ENCODE measurements at regions not wholly inside any gene's neighbourhood (a gene's known extent, or its start where the extent isn't known, plus 50 kb on each side); places are given as distances from the start of the nearest gene placed in this dataset.
A peak's percentile ranks its signal among the peaks of the same experiment; 100 is the strongest.

GRCh38 chr4:84419201-84419600 lies 79.9 kb downstream of the NKX6-1 start:
- peak overlapping the region; percentile 78 for H3K27ac ChIP-seq
- TF ChIP-seq, protein P1, sequence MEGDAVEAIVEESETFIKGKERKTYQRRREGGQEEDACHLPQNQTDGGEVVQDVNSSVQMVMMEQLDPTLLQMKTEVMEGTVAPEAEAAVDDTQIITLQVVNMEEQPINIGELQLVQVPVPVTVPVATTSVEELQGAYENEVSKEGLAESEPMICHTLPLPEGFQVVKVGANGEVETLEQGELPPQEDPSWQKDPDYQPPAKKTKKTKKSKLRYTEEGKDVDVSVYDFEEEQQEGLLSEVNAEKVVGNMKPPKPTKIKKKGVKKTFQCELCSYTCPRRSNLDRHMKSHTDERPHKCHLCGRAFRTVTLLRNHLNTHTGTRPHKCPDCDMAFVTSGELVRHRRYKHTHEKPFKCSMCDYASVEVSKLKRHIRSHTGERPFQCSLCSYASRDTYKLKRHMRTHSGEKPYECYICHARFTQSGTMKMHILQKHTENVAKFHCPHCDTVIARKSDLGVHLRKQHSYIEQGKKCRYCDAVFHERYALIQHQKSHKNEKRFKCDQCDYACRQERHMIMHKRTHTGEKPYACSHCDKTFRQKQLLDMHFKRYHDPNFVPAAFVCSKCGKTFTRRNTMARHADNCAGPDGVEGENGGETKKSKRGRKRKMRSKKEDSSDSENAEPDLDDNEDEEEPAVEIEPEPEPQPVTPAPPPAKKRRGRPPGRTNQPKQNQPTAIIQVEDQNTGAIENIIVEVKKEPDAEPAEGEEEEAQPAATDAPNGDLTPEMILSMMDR (conservative IDR thresholded peaks at IDR 0.05), result no peak

- H3K27ac ChIP-seq, result peak overlapping the region; percentile 78
- TF ChIP-seq, protein P1 (conservative IDR thresholded peaks at IDR 0.05), result peak; percentile 33
These were observed 80.9 kb downstream of the NKX6-1 start for GRCh38 chr4:84417997-84418709.

GRCh38 chr4:84413976-84414375 lies 85.1 kb downstream of the NKX6-1 start:
- H3K27ac ChIP-seq, result no peak overlapping the region
- TF ChIP-seq, protein P1 (conservative IDR thresholded peaks at IDR 0.05), result no peak

DNA sequence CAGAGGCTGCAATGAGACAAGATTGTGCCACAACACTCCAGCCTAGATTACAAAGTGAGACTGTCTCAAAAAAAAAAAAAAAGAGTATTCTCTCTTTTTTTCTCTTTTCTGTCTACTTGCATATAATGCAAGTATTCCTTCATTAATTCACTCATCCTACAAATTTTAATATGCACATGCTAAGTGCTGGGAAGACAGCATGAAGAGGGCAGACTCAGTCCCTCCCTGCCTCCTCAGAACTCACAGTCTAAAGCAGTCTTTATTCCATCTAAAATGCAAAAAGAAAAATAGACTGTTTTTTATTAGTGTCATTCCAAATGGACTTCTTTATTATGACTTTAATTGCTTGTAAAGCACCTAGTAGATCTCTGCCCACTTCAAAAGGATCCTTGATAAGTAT lies 85.6 kb downstream of the NKX6-1 start:
- H3K27ac ChIP-seq, result no peak overlapping the region
- TF ChIP-seq, protein P1 (conservative IDR thresholded peaks at IDR 0.05), result no peak

DNA sequence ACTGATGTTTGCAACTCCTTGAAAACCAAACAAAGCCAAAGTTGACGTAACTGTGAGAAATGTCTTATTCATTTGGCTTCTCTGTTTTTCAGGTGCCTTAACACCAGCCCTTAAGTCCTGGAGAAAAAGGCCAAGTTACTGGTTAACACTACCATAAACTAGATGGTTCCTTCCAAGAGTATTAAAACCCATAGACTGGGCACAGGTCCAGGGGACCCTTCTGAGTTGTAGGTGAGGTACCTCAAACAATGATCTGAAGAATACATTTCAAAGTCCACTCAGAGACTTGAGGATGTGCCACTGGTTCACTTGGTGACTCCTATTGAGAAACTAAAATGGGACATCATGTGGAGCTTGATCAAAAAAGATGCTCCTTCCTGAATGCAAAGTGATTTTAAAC lies 87.0 kb downstream of the NKX6-1 start:
- TF ChIP-seq, protein P1 (conservative IDR thresholded peaks at IDR 0.05), result no peak
- no peak overlapping the region for H3K27ac ChIP-seq

- H3K27ac ChIP-seq, result no peak overlapping the region
- TF ChIP-seq, protein P1 (conservative IDR thresholded peaks at IDR 0.05), result no peak
These were observed 91.3 kb downstream of the NKX6-1 start for GRCh38 chr4:84407554-84408407.

DNA sequence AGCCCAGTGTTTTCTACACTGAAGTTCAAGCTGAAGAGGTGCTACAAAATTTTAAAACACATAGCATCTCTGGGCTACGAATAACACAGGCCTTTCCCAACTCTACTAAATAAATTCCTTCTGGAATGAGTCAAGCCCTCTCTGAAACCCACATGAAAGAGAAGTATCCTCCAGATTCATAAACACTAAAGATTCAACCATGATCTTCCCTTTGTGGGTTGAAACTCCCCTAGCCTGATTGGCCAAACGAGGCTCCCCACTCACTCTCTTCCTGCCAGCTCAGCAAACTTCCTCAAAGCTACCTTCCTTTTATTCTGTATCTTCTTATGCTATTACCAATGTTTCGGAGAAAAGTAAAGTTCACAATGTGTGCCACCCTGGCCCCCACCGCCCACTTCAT lies 95.4 kb downstream of the NKX6-1 start:
- TF ChIP-seq, protein P1 (conservative IDR thresholded peaks at IDR 0.05), result no peak
- no peak overlapping the region for H3K27ac ChIP-seq
